ENCODE measurements at regions not wholly inside any gene's neighbourhood (a gene's known extent, or its start where the extent isn't known, plus 50 kb on each side); places are given as distances from the start of the nearest gene placed in this dataset.

GRCh38 chr1:90457985-90458384 is 259.1 kb downstream of the BARHL2 start:
- TF ChIP-seq CTCF (IDR thresholded peaks at IDR 0.05; ENCODE audit: low read depth, low read length), result no peak
- TF ChIP-seq EZH2phosphoT487 (IDR thresholded peaks at IDR 0.05; ENCODE audit: low read depth), result no peak

All from OCI-LY3 (cell line).